ENCODE measurements at regions not wholly inside any gene's neighbourhood (a gene's known extent, or its start where the extent isn't known, plus 50 kb on each side); places are given as distances from the start of the nearest gene placed in this dataset.

GRCh38 chr5:103785569-103785968 lies 223.0 kb upstream of the NUDT12 start:
- no peaks in the 10 kb centered on the region for H3K4me1 ChIP-seq (ENCODE audit: control insufficient read depth in 4 of 4, insufficient read depth in 4 of 4, low read length in 3 of 4)
- no peak overlapping the region for H3K4me3 ChIP-seq (ENCODE audit: low read depth in 1 of 3, low read length in 3 of 3)
- no peaks in the 10 kb centered on the region for H3K27me3 ChIP-seq (ENCODE audit: control insufficient read depth in 4 of 4, insufficient read depth in 4 of 4, low read length in 3 of 4)
- H3K36me3 ChIP-seq (ENCODE audit: control insufficient read depth in 4 of 4, insufficient read depth in 3 of 4, low read depth in 1 of 4, low read length in 3 of 4) = no peaks in the 10 kb centered on the region
- WGBS = 95% methylated on average over 2 of the region's 2 CpGs
- no peak for TF ChIP-seq RAD21 (IDR thresholded peaks at IDR 0.05)
- TF ChIP-seq HNF4A (conservative IDR thresholded peaks at IDR 0.05) = no peak
- TF ChIP-seq ZBTB33 (IDR thresholded peaks at IDR 0.05) = no peak
- no peak for TF ChIP-seq FOXA2 (IDR thresholded peaks at IDR 0.05)
- TF ChIP-seq SP1 (IDR thresholded peaks at IDR 0.05) = no peak
- no peak overlapping the region for H3K27ac ChIP-seq (ENCODE audit: low read depth in 1 of 2, low read length in 2 of 2)
- DNase-seq (ENCODE audit: low spot score) = no peak
- H3K9ac ChIP-seq (ENCODE audit: low read depth in 1 of 2, low read length in 2 of 2) = no peak overlapping the region
- peaks cover 2 to 5% (median 3%) of the 10 kb centered on the region in 4 donors for H3K9me3 ChIP-seq (ENCODE audit: control insufficient read depth in 4 of 4, low read length in 3 of 4)

GRCh38 chr5:103783669-103784068 lies 221.1 kb upstream of the NUDT12 start:
- WGBS = 98% methylated on average over 1 of the region's 1 CpG
- Histone ChIP-seq H3K27ac (ENCODE audit: low read depth in 1 of 2, low read length in 2 of 2) (no peak overlapping the region), H3K4me1 (ENCODE audit: control insufficient read depth in 4 of 4, insufficient read depth in 4 of 4, low read length in 3 of 4) (no peaks in the 10 kb centered on the region), H3K36me3 (ENCODE audit: control insufficient read depth in 4 of 4, insufficient read depth in 3 of 4, low read depth in 1 of 4, low read length in 3 of 4) (no peaks in the 10 kb centered on the region), H3K9me3 (ENCODE audit: control insufficient read depth in 4 of 4, low read length in 3 of 4) (peaks cover 0 to 1% (median 0%) of the 10 kb centered on the region in 4 donors), H3K9ac (ENCODE audit: low read depth in 1 of 2, low read length in 2 of 2) (no peak overlapping the region), H3K4me3 (ENCODE audit: low read depth in 1 of 3, low read length in 3 of 3) (no peak overlapping the region), H3K27me3 (ENCODE audit: control insufficient read depth in 4 of 4, insufficient read depth in 4 of 4, low read length in 3 of 4) (no peaks in the 10 kb centered on the region)
- no peak for DNase-seq (ENCODE audit: low spot score)
- TF ChIP-seq JUND (IDR thresholded peaks at IDR 0.05) (no peak), GABPA (IDR thresholded peaks at IDR 0.05 in 1 of 2, conservative IDR thresholded peaks at IDR 0.05 in 1 of 2) (no peak), EGR1 (IDR thresholded peaks at IDR 0.05; ENCODE audit: low read depth in 2 of 2) (no peak), ATF3 (IDR thresholded peaks at IDR 0.05) (no peak), HNF4G (IDR thresholded peaks at IDR 0.05) (no peak), RXRA (IDR thresholded peaks at IDR 0.05) (no peak), SP1 (IDR thresholded peaks at IDR 0.05) (no peak), MAX (IDR thresholded peaks at IDR 0.05) (no peak), HNF4A (conservative IDR thresholded peaks at IDR 0.05) (no peak)

- no peak for DNase-seq (ENCODE audit: low spot score)
- Histone ChIP-seq H3K4me3 (ENCODE audit: low read depth in 1 of 3, low read length in 3 of 3) (no peak overlapping the region), H3K27ac (ENCODE audit: low read depth in 1 of 2, low read length in 2 of 2) (no peak overlapping the region), H3K36me3 (ENCODE audit: control insufficient read depth in 4 of 4, insufficient read depth in 3 of 4, low read depth in 1 of 4, low read length in 3 of 4) (no peaks in the 10 kb centered on the region), H3K9me3 (ENCODE audit: control insufficient read depth in 4 of 4, low read length in 3 of 4) (peaks cover 0 to 1% (median 0%) of the 10 kb centered on the region in 4 donors), H3K4me1 (ENCODE audit: control insufficient read depth in 4 of 4, insufficient read depth in 4 of 4, low read length in 3 of 4) (no peaks in the 10 kb centered on the region), H3K27me3 (ENCODE audit: control insufficient read depth in 4 of 4, insufficient read depth in 4 of 4, low read length in 3 of 4) (no peaks in the 10 kb centered on the region), H3K9ac (ENCODE audit: low read depth in 1 of 2, low read length in 2 of 2) (no peak overlapping the region)
- TF ChIP-seq RXRA (IDR thresholded peaks at IDR 0.05) (no peak), FOXA1 (IDR thresholded peaks at IDR 0.05) (no peak), MAX (IDR thresholded peaks at IDR 0.05) (no peak), GABPA (IDR thresholded peaks at IDR 0.05 in 1 of 2, conservative IDR thresholded peaks at IDR 0.05 in 1 of 2) (no peak), FOXA2 (IDR thresholded peaks at IDR 0.05) (no peak), EGR1 (IDR thresholded peaks at IDR 0.05; ENCODE audit: low read depth in 2 of 2) (no peak), HNF4G (IDR thresholded peaks at IDR 0.05) (no peak), CTCF (IDR thresholded peaks at IDR 0.05; ENCODE audit: low read depth, low read length, missing input control) (no peak), SP1 (IDR thresholded peaks at IDR 0.05) (no peak), RAD21 (IDR thresholded peaks at IDR 0.05) (no peak), TAF1 (conservative IDR thresholded peaks at IDR 0.05) (no peak), NR2F2 (IDR thresholded peaks at IDR 0.05) (no peak), ATF3 (IDR thresholded peaks at IDR 0.05) (no peak), JUND (IDR thresholded peaks at IDR 0.05) (no peak), YY1 (IDR thresholded peaks at IDR 0.05) (no peak)
- WGBS = 82% methylated on average over 2 of the region's 2 CpGs
These were observed 218.2 kb upstream of the NUDT12 start for GRCh38 chr5:103780794-103781193.

Measured in liver (tissue), 8 donors.